ENCODE measurements at regions not wholly inside any gene's neighbourhood (a gene's known extent, or its start where the extent isn't known, plus 50 kb on each side); places are given as distances from the start of the nearest gene placed in this dataset.

DNA sequence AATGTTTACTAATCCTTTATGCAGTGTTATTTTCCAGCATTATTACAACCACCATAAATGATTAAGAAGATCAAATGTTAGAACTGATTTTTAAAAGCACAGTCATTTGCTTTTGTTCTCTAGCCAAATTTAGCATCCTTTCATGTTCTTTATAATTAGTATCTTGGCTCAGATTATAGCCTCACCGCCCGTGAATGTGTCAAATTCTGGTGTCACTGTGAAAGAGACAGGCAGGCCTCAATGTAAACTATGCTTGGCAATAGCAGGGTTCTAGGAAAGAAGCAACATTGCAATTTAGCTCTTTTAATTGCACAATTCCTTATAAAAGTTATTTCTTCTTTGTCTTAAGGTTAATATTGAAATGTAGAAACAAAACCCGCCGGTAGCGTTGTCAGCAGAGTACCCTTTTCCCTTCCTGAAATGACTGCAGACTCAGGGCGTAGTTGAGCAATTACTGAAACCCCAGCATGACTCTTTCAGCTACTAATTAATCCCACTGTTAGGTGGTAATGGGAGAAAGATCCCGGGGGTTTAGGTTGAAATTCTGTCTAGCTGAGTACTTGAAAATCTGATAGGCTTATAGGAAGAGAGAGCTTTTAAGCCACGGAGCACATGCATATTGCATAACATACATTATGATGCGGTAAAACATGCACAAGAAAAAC lies 1600.5 kb upstream of the SEL1L start:
- 60% methylated on average over 9 of the region's 9 CpGs for WGBS (ENCODE audit: low lambda C conversion rate, missing lambda C conversion rate)
- no peaks in the 10 kb centered on the region for H4K20me1 ChIP-seq (ENCODE audit: insufficient read depth, poor library complexity, severe bottlenecking)
- no peaks in the 10 kb centered on the region for H3K9me2 ChIP-seq (replicated peaks; ENCODE audit: insufficient read depth)
- no peaks in the 10 kb centered on the region for H3K9me3 ChIP-seq (ENCODE audit: low read depth)
- H3K4me1 ChIP-seq (ENCODE audit: insufficient read depth) = peaks cover 3% of the 10 kb centered on the region
- no peak for DNase-seq (ENCODE audit: low spot score)
- H3K36me3 ChIP-seq (replicated peaks; ENCODE audit: insufficient read depth, low read depth) = no peaks in the 10 kb centered on the region
- no peak overlapping the region for H3K27ac ChIP-seq
- H3K4me3 ChIP-seq = no peak overlapping the region
- H3K79me2 ChIP-seq = no peaks in the 10 kb centered on the region
- TF ChIP-seq, protein P1, sequence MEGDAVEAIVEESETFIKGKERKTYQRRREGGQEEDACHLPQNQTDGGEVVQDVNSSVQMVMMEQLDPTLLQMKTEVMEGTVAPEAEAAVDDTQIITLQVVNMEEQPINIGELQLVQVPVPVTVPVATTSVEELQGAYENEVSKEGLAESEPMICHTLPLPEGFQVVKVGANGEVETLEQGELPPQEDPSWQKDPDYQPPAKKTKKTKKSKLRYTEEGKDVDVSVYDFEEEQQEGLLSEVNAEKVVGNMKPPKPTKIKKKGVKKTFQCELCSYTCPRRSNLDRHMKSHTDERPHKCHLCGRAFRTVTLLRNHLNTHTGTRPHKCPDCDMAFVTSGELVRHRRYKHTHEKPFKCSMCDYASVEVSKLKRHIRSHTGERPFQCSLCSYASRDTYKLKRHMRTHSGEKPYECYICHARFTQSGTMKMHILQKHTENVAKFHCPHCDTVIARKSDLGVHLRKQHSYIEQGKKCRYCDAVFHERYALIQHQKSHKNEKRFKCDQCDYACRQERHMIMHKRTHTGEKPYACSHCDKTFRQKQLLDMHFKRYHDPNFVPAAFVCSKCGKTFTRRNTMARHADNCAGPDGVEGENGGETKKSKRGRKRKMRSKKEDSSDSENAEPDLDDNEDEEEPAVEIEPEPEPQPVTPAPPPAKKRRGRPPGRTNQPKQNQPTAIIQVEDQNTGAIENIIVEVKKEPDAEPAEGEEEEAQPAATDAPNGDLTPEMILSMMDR (IDR thresholded peaks at IDR 0.05; ENCODE audit: poor library complexity) = no peak
- TF ChIP-seq EZH2phosphoT487 (IDR thresholded peaks at IDR 0.05; ENCODE audit: low read depth, severe bottlenecking, unreplicated experiment) (no peak), EZH2 (IDR thresholded peaks at IDR 0.05; ENCODE audit: borderline replicate concordance) (no peak)
- no peak overlapping the region for H2AFZ ChIP-seq
- no peak overlapping the region for H3K4me2 ChIP-seq
- no peaks in the 10 kb centered on the region for H3K27me3 ChIP-seq

DNA sequence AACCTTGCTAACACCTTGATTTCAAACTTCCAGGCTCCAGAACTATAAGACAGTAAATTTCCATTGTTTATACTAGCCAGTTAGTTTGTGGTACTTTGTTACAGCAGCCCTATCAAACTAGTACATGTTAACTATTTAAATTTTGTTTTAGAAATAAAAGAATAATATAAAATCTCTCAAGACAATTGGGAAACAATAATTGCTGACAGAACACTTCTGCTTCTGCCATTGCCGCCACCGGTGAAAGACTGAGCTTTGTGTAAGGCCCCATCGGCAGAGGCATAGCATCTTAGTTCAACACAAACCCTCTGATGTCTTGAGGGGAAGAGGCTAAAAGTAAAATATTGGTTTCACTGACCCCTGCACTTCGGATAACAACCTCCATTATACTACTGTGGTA lies 1607.1 kb upstream of the SEL1L start:
- Histone ChIP-seq H3K36me3 (replicated peaks; ENCODE audit: insufficient read depth, low read depth) (no peaks in the 10 kb centered on the region), H3K27ac (no peak overlapping the region), H3K79me2 (no peaks in the 10 kb centered on the region), H3K9me3 (ENCODE audit: low read depth) (no peaks in the 10 kb centered on the region), H2AFZ (no peak overlapping the region), H3K27me3 (no peaks in the 10 kb centered on the region), H3K4me2 (no peak overlapping the region), H3K9me2 (replicated peaks; ENCODE audit: insufficient read depth) (no peaks in the 10 kb centered on the region), H3K4me1 (ENCODE audit: insufficient read depth) (no peaks in the 10 kb centered on the region), H3K4me3 (no peak overlapping the region), H4K20me1 (ENCODE audit: insufficient read depth, poor library complexity, severe bottlenecking) (no peaks in the 10 kb centered on the region)
- no peak for TF ChIP-seq EZH2phosphoT487 (IDR thresholded peaks at IDR 0.05; ENCODE audit: low read depth, severe bottlenecking, unreplicated experiment)
- no peak for TF ChIP-seq EZH2 (IDR thresholded peaks at IDR 0.05; ENCODE audit: borderline replicate concordance)
- TF ChIP-seq, protein P1 (IDR thresholded peaks at IDR 0.05; ENCODE audit: poor library complexity) = no peak
- WGBS (ENCODE audit: low lambda C conversion rate, missing lambda C conversion rate) = 88% methylated on average over 4 of the region's 4 CpGs
- no peak for DNase-seq (ENCODE audit: low spot score)

DNA sequence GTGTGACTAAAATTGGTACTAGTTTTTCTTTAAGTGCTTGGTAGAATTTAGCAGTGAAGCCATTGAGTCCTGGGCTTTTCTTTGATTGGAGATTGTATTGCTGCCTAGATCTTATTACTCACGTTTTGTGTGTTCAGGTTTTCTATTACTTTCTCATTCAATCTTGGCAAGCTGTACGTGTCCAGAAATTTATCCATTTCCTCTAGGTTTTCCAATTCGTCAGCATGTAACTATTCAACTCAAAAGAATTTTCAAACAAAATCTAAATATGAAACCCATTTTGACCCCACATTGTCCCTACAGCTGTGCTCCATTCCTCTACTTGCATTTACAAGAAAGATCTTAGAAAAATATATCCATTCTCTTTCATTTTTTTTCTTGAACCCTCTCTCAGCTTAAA lies 1613.4 kb upstream of the SEL1L start:
- Histone ChIP-seq H3K79me2 (no peaks in the 10 kb centered on the region), H3K4me3 (no peak overlapping the region), H3K27me3 (no peaks in the 10 kb centered on the region), H4K20me1 (ENCODE audit: insufficient read depth, poor library complexity, severe bottlenecking) (no peaks in the 10 kb centered on the region), H3K27ac (no peak overlapping the region), H3K4me2 (no peak overlapping the region), H3K9me3 (ENCODE audit: low read depth) (no peaks in the 10 kb centered on the region), H3K9me2 (replicated peaks; ENCODE audit: insufficient read depth) (no peaks in the 10 kb centered on the region), H2AFZ (no peak overlapping the region), H3K4me1 (ENCODE audit: insufficient read depth) (no peaks in the 10 kb centered on the region), H3K36me3 (replicated peaks; ENCODE audit: insufficient read depth, low read depth) (no peaks in the 10 kb centered on the region)
- TF ChIP-seq EZH2 (IDR thresholded peaks at IDR 0.05; ENCODE audit: borderline replicate concordance) (no peak), EZH2phosphoT487 (IDR thresholded peaks at IDR 0.05; ENCODE audit: low read depth, severe bottlenecking, unreplicated experiment) (no peak)
- TF ChIP-seq, protein P1 (IDR thresholded peaks at IDR 0.05; ENCODE audit: poor library complexity) = no peak
- 88% methylated on average over 3 of the region's 3 CpGs for WGBS (ENCODE audit: low lambda C conversion rate, missing lambda C conversion rate)
- DNase-seq (ENCODE audit: low spot score) = no peak
